Inflammatory macrophage treated with lipopolysaccharide for 1 hour (primary cell): ENCODE measurements at regions not wholly inside any gene's neighbourhood (a gene's known extent, or its start where the extent isn't known, plus 50 kb on each side); places are given as distances from the start of the nearest gene placed in this dataset.

Source experiments
- DNase-seq, 2 donors: peaks; one replicate each; pipeline ENCODE4 v3.0.0-alpha.2; 2020 to 2022

DNA sequence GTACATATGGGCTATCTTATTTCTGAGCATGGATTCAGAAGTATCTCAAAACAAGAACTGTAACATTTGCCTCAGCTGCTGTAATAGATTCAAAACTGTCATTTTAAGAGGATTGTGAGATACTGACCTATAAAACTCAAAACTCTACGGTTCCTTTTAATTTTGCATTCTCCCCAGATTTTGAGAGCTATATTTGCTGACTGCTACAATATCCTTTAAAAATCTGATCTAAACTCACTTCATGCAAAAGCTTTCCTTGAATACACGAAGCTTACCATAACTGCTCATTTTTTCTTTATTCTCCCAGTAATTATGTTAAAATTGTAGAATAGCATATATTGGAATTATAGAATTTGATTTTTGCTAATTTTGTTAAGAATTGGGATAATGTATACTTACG is 158.7 kb upstream of the ROBO1 start:
- no peak for DNase-seq

DNA sequence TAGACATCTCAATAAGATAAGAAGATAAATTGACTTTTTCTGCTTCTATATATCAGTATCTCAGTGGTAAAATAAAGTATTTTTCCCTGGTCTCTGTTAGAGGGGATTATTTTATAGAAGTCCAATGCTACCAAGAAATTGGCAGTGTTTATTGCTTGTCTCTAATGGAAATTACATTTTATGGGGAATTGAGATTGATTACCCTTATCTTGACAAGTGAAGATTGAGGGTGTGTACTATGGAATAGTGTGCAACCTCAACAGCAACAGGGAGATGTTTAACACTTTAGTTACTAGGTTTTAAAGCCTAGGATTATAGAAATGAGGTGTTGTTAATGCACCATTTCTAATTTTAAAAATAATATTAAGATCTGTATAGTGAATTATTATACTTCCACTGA is 154.8 kb upstream of the ROBO1 start:
- DNase-seq, result no peak

DNA sequence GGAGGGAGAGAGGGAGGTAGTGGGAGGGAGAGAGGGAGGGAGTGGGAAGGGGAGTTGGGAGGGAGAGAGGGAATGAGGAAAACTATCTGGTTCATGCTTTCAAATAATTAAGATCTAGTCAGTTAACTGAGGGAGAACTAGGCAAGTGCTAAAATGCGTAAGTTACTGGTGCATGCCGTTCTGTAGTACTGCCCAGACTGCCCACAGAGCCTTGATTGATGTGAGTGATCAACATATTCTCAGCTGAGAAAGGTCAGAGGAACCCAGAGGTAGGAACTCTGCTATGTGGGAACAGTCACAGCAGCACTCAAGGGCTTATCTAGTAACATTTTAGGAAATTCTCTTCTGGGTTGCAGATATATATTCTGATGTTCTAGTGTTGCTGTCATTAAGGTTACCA is 149.8 kb upstream of the ROBO1 start:
- DNase-seq, result no peak

DNA sequence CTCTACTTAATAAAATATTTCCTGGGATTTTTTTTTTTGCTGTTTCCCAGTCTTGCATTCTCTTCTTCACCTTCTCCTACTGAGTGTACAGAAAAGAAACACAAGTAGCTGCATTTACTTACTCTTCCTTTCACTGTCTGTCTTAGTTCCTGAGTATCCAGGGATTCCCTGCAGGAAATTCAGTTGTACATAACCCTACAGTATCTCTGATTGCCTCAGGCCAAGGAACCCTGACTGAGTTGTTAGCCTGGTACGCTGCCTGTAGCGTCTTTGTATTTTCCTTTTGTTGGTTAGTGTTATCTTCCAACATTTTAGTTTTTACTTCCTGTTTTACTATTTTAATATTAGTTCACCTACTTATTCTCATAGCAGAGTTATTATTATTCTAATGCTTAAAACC is 142.5 kb upstream of the ROBO1 start:
- DNase-seq, result no peak

DNA sequence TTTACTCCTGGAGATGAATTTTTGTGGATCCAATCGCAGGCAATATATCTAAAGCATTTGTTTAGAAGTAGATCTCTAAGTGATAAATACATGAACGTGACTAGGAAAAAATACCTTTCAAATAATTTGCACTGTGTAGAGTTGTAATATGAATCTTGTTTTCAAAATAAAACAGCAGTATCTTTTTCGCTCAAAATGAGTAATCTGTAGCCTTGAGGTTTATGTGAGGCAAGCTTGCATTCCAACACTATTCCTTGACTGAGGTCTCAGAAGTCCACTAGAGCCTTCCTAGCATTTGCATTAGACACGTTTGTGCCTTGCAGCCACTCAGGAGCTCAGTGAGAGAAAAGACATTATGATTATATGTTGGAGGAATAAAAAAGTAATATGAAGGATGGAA is 138.3 kb upstream of the ROBO1 start:
- DNase-seq, result no peak

DNA sequence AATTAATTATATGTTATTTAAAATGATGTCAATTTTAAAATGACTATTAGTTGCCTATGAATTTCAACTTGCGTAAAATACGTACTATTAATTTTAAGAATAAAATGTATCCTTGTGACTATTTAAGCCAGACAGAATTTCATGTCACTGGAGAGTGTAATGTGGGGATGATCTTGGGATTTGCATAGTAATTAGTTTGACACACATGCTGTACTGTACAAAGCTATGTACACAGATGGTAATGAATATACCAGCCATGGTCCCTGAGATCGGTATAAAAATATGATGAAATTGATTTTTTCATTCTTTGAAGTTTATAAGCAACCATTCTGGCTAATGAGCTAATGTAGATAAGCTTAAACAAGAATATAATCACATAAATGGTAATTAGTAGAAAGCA is 134.4 kb upstream of the ROBO1 start:
- DNase-seq, result no peak

DNA sequence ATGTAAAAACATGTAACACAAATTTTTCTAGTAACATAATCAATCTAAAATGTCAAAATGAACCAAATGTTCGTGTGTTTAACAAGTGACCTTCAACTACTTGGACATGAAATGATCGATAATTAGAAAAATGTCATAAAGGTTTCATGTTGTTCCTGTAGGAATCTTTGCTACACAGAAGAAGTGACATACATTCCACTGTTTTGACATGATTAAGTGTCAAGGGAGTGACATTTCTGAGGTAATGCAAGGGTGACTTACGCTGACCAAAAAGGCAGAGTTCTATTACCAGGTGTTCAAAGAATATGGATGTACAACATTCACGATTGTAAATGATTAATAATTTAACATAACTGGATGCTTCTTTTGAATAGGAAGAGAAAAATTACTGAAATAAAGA is 131.1 kb upstream of the ROBO1 start:
- no peak for DNase-seq

DNA sequence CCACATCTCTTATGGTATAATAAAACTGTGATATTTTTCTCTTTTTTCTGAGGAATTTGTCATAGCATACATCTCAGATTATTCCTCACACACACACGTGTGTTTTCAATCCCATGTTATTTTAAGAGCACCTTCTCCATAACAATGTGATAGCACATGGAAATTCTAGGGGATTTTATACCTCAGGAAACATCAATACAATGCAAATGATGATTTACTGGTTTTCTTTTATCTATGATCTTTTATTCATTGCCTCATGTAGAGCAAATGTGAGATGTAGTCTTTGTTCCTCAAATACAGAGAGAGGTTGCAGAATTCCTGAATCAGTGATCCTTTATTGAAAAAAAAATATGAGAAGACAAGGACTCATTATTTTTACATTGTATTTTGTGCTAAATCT is 128.3 kb upstream of the ROBO1 start:
- no peak for DNase-seq

DNA sequence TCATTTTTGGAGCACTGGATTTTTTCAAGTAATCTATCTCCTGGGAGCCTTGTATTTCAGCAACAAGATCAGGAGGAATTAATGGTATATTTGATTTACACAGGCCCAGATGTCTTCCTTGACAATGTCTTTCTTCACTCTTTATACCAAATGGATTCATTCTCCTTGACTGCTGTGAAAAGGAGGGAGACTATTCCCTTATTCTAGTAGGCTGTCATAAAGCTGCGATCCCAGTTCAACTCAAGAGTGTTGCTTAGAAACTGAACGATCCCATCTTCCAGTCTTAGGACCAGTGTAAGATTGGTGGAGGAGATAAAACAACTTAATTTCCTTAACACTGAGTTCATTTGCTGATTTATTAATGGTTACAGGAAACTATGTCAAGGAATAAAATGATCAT is 119.4 kb upstream of the ROBO1 start:
- DNase-seq, result no peak

DNA sequence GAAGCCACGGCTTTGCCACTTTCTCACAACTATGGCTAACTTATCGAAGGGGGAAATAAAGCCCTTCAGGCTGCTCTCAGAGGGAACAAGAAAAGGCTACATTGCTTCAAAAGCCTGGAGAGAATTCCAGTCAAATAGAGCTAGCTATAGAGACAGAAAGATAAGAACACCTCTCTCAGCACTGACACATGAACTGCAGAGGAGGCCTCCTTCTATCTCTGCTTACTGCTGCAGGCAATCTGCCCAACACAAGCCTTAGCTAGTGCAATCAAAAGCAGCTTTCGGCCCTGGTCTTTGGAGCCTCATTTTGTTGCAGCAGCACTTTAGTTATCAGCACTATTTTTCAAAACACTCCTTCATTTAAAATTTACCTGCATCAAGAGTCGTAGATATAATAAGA is 118.4 kb upstream of the ROBO1 start:
- no peak for DNase-seq

DNA sequence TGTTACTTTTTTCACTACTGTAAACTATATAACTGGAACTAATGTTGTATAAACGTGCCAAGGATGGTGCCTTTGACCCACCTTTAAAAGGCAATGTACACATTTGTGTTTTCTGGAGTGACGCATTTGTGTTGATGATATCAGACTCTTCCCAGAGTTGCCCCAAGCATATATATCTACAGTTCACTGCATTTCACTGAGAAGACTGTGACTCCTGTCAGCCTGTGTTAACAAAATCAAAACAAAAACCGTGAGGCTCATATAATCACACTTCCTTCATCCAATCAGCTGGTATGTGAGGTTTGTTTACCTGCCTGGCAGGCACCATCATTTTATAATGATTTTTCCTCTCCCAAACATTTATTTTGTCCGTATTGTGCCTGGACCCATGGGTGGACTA is 117.6 kb upstream of the ROBO1 start:
- DNase-seq, result no peak

DNA sequence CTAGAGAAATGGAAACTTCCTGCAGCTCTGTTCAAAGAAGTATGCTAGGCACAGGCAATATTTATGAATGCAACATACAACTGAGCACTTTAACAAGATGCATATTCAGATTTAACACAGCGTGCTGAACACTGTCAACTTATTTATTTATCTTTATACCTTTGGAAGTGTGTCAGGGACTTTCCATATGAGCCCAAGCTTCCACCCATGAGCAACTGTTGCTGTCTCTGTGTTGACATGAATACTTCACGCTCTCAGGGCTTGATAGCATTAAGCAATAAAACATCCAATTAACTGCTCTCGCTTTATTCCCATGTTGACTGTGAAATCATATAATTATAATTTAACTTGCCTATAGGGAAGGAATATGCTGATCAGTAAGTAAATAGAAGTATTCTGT is 116.6 kb upstream of the ROBO1 start:
- no peak for DNase-seq

DNA sequence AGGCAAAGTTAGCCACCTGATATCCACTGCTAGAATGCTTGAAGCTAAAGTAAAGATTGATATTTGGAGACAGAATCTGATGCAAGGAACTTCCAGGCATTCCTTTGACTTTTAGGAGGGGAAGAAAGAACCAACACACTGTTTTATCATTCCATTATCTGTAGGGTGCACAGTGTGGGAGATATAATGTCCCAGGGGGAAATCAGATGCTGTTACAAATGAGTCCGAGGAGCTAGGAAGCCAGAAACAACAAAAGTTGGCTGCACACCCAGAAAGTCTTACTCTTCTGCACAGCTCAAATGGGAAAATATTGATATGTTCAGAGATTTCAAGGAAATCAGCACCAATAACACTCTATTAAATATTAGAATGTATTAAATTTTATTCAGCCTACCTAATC is 113.6 kb upstream of the ROBO1 start:
- DNase-seq, result no peak

DNA sequence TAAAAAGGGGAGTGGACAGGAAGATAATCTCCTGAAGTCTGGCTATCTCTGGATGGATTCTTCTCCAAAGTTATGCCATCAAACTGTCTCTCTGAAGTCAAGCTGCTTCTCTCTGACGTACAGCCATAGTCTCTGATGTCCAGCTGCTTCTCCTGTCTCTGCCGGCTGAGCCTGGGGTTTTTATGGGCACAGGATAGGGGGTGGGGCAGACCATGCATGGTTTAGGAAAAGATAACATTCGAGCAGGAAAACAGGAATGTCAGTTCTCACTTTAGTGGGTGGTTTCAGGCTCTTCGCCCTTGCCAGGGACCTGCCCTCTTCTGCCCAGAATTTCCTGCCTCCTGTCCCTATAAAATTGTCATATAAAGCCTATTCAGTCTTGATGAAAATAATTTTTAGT is 110.9 kb upstream of the ROBO1 start:
- no peak for DNase-seq

DNA sequence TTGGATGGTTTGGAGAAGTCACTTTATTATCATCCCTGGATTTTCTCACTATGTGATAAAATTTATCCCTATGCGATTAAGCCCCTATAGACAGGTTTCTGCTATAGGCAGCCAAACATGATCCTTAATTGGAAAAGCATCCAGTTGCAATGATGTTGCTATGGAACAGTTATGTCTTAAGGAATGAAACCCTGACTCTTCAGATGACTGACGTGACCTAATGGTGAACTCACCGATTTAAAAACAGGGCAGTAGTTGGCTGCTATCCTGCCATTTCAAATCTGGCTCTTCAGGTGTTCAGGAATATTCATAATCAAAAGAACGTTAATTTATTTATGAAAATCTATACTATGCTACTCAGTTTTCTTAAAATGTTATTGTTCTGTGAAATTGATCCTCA is 106.8 kb upstream of the ROBO1 start:
- no peak for DNase-seq

DNA sequence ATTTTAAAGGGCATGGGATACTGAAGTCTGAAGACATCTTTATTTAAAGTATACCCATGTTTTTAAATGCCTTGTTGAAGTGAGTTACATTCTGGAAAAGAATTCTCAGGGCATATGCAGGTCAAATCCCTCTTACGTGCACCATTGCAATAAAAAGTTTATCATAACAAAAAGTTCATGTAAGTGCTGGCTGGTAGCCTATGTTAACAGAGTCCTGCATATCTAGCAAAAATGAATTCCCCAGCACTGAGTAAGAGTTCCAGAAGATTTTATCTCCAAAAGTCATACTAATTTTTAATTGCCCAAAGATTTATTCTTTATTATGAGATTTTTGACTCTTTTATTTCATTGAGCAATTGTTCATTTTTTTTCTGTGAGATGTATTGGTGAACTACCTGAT is 104.7 kb upstream of the ROBO1 start:
- no peak for DNase-seq

DNA sequence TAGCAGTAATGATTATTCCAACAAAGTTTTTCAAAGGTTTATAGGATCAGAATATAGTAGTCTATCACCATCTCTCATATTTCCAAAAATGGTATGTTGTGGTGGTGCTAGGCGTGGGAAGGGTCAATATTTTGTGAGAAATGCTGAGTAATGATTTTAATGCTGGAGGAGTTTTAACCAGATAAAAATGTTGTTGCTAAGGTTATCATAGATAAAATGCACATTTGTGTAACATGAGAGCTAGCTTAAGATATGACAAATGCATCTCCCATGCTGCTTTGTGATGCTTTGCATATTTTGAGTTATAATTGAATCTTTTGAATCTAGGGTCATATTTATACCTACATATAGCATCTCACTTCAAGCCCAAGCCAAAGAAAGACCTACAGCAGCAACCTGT is 103.9 kb upstream of the ROBO1 start:
- DNase-seq, result no peak

DNA sequence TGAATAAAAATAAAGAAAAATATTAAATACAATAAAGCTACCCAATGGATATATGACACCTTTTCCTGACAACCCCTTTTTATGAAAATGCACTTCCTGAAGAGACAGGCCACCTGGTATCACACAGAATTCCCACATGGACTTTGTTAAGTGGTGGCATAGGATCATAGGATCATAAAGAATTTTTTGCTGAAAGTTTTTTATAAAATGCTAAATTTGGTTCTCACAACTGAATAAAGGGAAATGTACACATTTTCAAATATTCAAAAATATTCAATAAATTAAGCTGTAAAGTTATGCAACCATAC is 102.5 kb upstream of the ROBO1 start:
- no peak for DNase-seq

DNA sequence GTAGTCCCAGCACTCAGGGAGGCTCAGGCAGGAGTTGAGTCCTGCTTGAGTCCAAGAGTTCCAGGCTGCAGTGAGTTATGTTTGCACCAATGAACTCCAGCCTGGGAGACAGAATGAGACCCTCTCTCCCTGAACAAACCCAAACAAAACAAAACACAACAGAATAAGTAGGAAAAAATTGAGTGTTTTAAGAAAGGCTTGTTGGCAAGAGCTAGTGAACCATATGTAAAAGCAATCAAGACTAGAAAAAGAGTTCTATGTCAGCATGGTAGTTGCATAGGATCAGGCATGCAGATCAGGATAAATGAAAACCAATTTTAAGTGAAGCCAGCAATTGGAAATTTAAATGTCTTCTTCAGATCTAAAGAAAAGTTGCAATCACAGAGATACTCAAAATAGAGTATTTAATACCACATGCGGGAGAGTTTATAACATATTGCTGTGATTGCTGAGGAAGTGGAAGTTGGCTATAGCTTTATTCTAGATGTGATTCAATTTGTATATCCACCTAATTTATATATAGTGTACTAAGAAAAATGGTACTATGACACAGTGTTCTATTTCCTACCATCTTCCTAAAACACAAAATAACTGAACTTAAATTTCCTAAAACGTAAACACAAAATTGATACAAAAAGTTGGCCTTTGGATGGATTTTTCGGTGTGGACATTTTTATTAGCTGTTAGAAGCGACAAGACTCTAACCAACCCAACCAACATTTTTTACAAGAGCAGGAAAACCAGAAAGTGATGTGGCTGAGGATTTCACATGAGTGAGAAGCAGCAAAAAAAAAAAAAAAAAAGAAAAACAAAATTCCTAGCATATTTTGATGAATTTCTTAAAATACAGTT is 101.9 kb upstream of the ROBO1 start:
- DNase-seq, result no peak

DNA sequence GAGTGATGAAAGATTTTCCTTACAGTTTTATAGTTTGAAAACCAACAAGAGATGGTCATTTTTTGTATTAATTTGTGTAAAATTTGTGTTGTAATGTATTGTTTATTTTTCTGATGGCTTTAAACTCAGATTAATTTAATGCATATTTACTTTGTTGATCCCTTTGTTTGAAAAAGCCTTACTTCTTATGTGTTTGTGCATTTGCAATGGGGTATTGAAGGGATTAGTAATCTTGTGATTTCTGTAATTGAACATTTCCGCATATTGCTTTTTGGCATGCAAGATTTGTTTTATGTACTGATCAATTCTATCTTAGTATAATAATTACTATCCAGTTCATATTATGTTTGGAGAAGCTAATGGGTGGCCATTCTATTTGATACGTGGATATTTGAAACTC is 98.4 kb upstream of the ROBO1 start:
- DNase-seq, result no peak

DNA sequence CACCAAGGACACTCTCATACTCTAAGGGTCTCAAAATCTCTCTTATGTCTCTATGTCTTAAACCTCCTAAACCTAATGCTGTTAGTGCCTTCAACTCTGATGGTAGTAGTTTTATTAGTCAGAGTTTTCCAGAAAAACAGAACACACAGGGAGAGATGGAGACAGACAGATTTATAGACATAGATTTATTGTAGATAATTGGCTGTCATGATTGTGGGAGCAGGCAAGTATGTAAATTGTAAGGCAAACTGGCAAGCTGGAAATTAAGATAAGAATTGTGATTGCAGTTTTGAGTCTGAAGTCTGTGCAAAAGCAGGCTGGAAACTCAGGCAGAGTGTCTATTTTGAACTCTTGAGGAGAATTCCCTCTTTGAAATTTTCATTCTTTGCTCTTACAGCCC is 96.3 kb upstream of the ROBO1 start:
- no peak for DNase-seq

DNA sequence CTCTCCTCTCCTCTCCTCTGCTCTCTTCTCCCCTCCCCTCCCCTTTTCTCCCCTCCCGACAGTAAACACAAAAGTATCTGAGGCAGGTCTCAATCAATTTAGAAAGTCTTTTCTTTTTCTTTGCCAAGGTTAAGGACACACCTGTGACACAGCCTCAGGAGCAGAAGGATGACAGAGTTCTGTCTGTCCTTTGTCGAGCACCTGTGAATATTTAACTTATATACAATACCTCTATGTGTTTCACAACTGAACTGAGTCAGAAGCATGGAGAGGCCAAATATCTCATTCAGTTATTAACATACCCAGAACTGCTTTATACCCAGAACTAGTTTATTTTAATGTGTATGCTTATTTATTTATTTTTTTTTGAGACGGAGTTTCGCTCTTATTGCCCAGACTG is 81.1 kb upstream of the ROBO1 start:
- no peak for DNase-seq

DNA sequence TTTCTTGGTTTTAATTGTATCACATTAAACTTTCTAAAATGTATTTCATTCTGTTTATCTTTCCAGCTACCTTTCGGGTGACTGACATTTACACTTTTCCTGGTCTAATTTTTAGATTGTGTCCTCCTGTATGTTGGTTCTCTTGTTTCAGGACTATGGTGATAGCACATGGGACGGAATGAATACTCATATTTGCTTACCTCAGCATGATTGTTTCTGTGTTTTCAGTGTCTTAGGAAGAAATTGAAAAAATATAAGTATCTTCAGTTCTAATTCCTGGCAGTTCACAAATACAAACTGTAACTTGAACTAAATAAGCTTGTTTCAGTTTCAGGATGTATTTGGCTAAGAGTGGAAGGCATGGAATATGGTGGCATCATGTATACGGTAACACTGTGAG is 80.1 kb upstream of the ROBO1 start:
- DNase-seq, result no peak

DNA sequence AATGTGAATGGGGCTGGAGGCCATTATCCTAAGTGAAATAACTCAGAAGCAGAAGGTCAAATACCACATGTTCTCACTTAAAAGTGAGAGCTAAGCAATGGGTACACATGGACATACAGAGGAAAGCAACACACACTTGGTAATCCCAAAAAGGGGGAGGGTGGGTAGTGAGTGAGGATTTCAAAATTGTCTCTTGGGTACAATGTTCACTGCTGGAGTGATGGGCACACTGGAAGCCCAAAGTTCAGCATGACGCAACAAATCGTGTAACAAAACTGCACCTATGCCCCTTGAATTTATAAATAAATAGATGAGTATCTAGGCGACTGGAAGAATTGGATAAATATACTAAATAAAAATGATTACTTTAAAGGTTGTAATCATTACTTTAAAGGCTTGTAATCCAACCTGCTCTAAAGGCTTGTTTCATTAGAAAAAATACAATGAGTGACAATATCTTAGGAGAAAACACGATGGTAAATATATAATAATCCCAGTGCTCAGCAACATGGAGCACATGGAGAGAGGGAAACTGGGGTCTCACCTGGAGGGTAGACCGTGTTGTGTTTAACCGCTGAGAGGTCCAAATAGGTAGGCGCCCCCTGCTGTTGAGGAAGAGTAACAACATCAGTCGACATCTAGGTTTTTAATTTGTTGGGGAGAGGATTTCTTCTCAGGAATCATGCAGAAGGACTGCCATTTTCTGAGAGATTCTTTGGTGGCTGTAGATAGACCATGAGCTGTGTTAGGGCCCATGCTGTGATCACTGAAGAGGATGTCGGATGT is 78.5 kb upstream of the ROBO1 start:
- DNase-seq, result peak in 1 of 2 donors; percentile 12

DNA sequence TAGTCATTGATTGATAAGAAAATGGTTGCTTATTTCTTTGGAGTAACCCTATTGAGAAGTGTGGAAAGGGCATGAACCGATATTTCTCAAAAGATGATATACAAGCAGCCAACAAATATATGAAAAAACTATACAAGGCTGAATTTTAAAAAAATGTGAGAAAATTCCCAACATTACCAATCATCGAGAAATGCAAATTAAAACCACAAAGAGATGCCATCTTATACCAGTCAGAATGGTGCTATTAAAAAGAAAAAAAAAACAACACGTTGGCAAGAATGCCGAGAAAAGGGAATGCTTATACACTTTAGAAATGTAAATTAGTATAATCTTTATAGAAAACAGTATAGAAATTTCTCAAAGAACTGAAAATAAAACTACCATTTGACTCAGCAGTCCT is 77.7 kb upstream of the ROBO1 start:
- no peak for DNase-seq
